Kidney epithelial cell (primary cell): ENCODE measurements at regions not wholly inside any gene's neighbourhood (a gene's known extent, or its start where the extent isn't known, plus 50 kb on each side); places are given as distances from the start of the nearest gene placed in this dataset.

Source experiments
- DNase-seq: peaks from one replicate; pipeline ENCODE4 v3.0.0-alpha.2; 2010; ENCODE audit warnings: low read depth
- H3K27me3 ChIP-seq: 2 replicates; pipeline ENCODE4 v1.6.0; 2011; ENCODE audit warnings: low read length; ENCODE audit not compliant: control insufficient read depth, insufficient read depth
- H3K36me3 ChIP-seq: 2 replicates; pipeline ENCODE4 v1.5.1; 2011; ENCODE audit warnings: low read length; ENCODE audit not compliant: control insufficient read depth, insufficient read depth
- H3K4me3 ChIP-seq: 2 replicates; pipeline ENCODE4 v1.5.1; 2011; ENCODE audit warnings: low read depth, mild to moderate bottlenecking, control low read depth, low read length
- CTCF ChIP-seq: IDR thresholded peaks from 2 replicates; pipeline ENCODE4 v1.5.1; 2011; ENCODE audit warnings: mild to moderate bottlenecking, moderate library complexity, low read length, control low read depth, inconsistent platforms; ENCODE audit not compliant: insufficient read depth, poor library complexity, severe bottlenecking

- Histone ChIP-seq H3K4me3 (no peak overlapping the region), H3K36me3 (no peaks in the 10 kb centered on the region), H3K27me3 (peaks cover 2% of the 10 kb centered on the region)
- no peak for TF ChIP-seq CTCF
- DNase-seq, result no peak
These were observed 69.9 kb downstream of the SERPINA3 start for GRCh38 chr14:94682061-94682516.

GRCh38 chr14:94681300-94682060 lies 69.3 kb downstream of the SERPINA3 start:
- H3K4me3 ChIP-seq, result no peak overlapping the region
- peak; percentile 60 for TF ChIP-seq CTCF
- no peak for DNase-seq

GRCh38 chr14:94680862-94681288 lies 68.7 kb downstream of the SERPINA3 start:
- Histone ChIP-seq H3K4me3 (no peak overlapping the region), H3K36me3 (no peaks in the 10 kb centered on the region), H3K27me3 (peaks cover 2% of the 10 kb centered on the region)
- no peak for TF ChIP-seq CTCF
- DNase-seq, result no peak

More at GRCh38 chr14:94681300-94682060, 69.3 kb downstream of the SERPINA3 start:
- Histone ChIP-seq H3K36me3 (no peaks in the 10 kb centered on the region), H3K27me3 (peaks cover 2% of the 10 kb centered on the region)

- no peak for TF ChIP-seq CTCF
- no peak for DNase-seq
- H3K36me3 ChIP-seq, result no peaks in the 10 kb centered on the region
- no peak overlapping the region for H3K4me3 ChIP-seq
- H3K27me3 ChIP-seq, result peaks cover 2% of the 10 kb centered on the region
These were observed 68.0 kb downstream of the SERPINA3 start for GRCh38 chr14:94679937-94680861.

GRCh38 chr14:94679106-94679810 lies 67.1 kb downstream of the SERPINA3 start:
- H3K4me3 ChIP-seq, result no peak overlapping the region
- H3K36me3 ChIP-seq, result no peaks in the 10 kb centered on the region
- no peak for DNase-seq
- peaks cover 2% of the 10 kb centered on the region for H3K27me3 ChIP-seq
- TF ChIP-seq CTCF, result no peak
